GM19043 (cell line): ENCODE measurements at regions not wholly inside any gene's neighbourhood (a gene's known extent, or its start where the extent isn't known, plus 50 kb on each side); places are given as distances from the start of the nearest gene placed in this dataset.
"Not testable (repeated sequence)": the region's sequence is repeated elsewhere in the genome, so short reads cannot be mapped to it uniquely, and the experiment has no call there.

Experiments used
- ATAC-seq: cut with Tn5 transposase; IDR thresholded peaks from one replicate; pipeline ENCODE4 v1.9.1; 2021; ENCODE audit warnings: low read depth; ENCODE audit not compliant: unreplicated experiment

DNA sequence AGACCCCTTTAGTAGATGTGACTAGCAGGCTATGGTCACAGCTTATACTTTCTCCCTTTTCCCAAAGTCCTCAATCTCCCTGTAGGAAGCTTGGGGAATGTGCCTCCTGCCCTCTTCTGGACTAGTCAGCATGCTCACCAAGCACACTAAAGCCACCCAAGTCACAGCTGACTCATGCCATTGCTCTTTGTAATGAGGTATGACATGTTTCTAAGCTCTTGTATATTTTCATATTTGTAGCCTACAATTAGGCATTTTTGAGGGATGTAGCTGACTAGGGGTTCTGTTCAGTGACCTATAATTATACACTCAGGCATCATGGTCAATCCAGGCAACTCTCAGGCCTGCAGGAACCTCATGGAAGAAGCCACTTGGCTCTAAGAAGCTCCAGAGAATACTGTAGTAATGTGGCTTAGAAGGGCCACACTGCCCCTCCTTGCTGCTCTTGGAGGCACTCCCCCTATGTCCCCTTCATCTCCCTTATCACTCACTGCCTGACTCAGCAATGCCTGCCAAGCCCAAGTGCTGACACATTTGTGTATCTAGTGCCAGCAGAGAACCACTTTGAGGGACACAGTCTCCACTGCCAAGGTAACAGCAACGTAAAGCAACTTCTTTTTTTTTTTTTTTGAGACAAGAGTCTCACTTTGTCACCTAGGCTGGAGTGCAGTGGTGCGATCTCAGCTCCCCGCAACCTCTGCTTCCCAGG lies 86.2 kb downstream of the RPL27A start:
- no peak for ATAC-seq

DNA sequence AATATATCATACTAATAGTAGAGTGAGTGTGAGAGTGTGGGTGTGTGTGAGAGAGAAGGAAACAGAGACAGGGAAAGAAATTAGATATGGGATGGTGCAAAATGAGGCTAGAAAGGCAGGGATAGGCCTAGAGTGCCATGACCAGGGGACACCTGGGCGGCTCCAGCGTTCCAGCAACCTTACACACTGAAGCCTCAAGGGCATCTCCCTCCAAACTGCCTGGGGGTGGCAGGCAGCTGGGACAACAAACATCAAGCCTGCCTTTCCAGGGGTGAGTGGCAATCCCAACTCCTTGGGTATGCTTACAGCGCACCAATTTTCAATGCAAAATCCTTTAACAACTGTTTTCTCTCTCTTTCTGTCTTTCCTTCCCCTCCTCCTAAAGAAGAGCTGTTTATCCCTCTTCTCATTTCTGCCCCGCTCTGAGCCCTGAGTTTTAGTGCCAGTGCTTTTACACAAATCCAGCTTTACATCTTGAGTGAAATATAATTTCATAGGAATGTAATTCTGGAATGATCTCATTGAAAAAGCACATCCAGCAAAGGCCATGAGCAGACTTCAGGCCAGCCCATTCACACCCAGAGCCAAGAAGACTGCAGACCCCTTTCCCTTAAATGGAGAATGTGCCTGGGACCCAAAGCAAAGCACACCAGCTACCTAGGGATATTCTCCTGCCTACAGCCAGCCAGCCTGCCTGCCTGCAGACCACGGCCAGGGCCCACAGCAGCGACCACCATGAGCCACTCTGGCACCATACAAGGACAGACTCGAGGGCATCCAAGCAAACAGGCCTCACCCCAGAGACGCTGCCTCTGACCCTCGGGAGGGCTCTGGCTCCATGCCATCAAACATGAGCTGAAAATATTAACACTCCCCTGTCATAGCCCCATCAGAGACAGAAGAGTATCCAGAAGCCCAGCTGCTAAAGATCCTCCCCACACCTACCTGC lies 90.3 kb downstream of the RPL27A start:
- ATAC-seq, result no peak

DNA sequence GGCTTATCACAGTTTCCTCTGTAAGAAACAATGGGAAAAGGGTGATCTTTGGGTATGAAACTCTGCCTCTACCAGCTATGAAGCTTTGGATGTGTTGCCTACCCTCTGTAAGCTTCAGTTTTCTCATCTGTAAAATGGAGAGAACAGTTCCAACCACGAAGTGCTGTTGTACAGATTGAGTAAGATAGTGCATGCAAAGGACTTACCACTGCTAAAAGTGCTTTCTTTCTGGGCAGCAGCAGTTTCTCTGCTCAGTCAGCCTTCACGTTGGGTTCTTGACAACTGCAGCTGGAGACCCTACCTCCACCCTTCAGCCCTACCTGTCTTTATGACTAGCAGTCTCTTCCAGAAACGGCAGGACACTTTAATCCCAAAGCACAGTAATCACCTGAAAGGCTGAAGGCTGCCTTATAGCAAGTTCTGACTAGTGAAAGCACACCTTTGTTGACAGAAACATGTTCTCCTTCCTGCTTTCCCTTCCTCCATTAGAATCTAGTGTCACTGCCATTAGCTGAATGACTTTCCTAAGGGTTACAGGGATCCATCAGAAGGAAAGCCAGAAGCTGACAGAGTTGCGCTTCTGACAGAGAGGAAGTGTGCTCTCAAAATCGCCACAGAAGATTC lies 91.4 kb downstream of the RPL27A start:
- ATAC-seq, result no peak

DNA sequence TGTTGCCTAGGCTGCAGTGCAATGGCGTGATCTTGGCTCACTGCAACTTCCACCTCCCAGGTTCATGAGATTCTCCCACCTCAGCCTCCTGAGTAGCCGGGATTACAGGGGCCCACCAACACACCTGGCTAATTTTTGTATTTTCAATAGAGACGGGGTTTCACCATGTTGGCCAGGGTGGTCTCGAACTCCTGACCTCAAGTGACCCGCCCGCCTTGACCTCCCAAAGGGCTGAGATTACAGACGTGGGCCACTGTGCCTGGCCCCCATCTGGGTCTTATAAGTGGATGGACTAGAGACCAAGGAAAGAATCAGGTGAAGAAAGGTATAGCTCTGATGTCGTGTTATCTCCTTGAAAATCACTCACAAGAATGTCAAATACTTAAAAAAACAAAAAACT lies 92.3 kb downstream of the RPL27A start:
- not testable (repeated sequence) for ATAC-seq

DNA sequence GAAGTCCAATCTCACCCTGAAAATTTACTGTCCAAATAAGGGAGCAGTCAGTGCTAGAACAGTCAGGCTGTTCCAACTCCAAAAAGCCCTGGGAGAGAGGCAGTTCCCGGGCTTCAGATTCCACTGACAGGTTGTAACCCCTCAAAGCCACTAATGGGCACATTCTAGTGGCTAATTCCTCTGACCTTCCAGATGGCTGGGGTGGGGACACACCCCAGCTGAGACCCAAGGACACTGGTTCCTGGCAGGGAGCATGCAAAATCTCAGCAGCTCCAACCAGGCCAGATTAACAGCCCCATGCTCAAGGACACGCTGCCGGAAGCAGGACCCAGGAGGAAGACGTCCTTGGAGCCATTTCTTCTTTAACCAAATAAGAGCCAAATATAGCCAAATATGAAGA lies 92.7 kb downstream of the RPL27A start:
- no peak for ATAC-seq

DNA sequence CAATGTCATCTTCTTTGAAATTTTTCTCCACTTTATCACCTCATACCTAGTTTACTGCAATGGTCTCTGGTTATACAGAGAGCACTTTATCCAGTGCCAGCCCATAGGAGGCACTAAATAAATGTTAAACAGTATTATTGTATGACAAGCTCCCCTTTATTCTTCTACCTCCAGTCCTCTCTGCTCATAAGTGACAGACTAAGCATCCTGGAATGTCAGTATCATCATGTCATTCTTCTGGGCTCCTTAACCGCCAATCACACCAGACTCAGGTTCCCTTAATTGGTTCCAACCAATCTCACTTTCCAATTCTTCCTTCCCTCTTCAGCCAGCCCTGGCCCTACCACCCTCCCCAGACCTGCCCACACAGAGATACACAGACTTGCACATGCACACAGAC lies 93.1 kb downstream of the RPL27A start:
- no peak for ATAC-seq

DNA sequence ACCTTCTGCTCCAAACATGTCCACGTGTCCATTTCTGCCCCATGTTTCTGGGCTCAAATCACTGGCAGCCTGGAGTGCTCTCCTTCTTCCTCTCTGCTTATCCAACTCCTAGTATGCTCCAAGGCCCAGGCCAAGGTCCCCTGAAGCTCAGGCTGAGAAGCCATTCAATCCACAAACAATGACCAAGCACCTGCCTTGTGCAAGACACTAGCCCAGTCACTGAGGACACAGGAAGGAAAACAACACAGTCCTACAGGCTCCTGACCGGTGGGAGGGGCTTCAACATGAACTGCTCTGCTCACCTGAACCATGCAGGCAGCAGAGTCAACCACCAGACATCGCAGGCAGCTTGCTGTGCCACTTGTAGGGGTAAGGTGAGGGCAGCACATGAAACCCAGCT lies 93.6 kb downstream of the RPL27A start:
- no peak for ATAC-seq

DNA sequence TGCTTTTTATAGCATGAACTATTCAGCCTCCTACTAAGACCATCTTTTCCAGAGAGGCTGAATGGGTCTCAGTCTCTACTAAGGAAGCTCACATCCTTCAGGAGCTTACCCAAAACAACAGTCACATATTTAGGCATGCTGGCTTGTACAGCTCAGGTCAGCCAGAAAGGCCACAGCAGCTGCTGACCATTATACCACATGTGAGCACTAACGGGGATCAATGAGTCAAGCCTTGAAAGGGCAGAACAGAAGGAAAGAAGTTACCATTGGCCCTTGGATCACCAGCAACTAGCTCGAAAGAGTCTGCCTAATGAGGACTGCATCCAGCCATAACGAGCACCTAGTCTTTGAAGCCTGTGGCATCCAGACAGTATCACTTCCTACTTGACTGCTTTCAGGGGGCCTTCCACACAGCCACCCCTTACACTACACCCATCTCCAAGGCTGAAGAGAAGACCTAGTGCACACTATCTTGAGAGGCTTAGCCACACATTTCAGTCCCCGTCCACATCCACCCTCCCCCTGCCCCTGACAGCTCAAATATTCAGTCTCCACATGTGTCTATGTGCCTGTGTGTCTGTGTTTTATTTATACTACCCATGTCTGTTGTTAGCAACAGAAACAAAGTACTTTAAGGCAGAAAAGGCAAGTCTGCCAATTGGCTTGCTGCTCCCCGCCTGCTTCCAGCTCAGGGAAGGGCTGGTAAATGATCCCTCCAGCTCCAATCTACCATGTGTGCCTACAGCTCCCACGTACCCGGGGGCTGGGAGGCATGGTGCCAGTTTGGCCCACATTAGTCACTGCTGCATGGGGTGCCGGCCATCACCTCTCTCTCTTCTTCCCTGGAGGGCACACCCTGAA lies 95.5 kb downstream of the RPL27A start:
- ATAC-seq, result no peak

DNA sequence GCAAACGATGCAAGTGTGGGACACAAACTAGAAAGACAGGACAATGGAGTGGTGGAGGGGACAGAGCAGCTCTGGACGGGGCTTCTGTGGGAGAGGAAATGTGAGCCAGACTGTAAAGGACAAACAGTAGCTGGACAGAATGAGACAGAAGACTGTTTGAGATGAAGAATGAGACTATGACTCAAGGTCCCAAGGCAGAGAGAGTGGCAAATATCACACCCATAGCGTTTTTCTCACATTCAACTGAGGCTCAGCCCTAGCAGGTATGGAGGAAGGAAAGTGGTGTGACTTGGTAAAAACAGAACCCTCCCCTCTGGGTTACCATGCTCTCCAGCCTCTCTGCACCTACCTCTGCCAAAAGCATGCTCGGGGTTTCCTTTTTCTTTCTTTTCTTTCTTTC lies 96.5 kb downstream of the RPL27A start:
- ATAC-seq, result no peak

DNA sequence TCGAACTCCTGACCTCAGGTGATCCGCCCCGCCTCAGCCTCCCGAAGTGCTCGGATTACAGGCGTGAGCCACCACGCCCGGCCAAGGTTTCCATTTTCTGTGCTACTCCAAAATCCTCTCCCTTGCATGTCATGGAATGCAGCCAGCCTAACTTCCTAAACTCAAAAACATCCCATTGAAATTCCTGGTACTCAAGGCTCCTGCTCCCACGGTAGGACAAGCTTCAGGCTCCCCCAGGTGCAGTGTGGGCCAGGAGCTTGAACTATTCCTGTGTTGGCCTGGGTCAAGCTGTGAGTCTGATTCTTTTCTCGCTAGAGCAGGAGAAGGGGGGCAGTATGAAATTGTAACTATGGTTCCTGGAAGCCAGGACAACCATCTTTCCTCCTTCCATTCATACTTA lies 97.1 kb downstream of the RPL27A start:
- ATAC-seq, result no peak

DNA sequence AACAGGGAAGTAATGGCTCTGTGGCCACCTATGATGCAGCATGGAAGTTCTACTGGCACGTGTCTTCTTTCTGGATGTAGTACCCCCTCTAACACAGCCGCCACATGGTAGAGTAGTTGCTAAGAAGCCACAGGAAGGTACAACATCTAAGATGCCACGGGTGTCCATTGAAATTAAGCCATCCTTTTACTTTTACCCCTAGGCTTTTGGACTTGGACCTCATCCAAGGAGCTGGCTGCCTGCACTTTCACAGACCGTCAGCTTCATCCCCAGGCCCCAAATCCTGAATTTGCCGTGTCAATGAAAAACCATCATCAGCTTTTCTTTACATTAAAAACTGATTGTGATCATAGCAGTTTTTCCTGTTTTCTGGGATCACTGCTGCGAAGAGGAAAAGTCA lies 102.4 kb downstream of the RPL27A start:
- ATAC-seq, result no peak

DNA sequence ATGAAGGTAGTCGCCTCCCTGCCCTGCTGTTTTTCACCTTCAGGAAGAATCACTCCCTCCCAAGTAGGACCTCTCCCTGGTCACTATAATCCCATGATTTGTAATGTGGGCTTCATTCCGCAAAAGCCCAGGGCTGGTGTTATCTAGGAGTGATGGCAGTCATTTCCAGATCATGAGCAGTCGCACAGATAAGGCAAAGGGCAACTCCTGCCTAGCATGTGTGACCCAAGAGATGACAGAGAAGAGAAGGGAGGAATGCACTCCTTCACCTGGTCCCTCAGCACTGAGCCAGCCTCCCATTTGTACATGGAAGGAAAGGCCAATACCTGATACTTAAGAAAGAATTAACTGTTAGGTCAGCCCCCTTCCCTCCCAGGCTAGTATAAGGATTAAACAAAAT lies 102.9 kb downstream of the RPL27A start:
- ATAC-seq, result no peak

DNA sequence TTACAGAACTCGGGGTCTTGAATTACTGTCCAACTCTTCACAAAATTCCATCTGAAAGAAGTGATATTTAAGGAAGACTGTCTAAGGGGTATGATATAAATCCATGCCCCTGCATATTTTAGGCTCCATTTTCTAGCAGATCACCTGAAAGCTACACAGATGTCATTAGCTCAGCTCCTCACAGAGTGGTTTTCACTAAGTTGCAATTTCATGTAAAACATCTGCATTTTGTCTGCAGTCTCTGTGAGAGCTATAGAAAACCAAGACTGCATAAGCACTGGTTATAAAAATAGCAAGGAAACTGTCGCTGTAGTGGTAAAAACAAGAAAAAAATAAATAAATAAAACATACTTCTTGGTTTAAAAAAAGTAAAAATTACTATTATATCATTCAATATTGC lies 103.4 kb downstream of the RPL27A start:
- ATAC-seq, result no peak

DNA sequence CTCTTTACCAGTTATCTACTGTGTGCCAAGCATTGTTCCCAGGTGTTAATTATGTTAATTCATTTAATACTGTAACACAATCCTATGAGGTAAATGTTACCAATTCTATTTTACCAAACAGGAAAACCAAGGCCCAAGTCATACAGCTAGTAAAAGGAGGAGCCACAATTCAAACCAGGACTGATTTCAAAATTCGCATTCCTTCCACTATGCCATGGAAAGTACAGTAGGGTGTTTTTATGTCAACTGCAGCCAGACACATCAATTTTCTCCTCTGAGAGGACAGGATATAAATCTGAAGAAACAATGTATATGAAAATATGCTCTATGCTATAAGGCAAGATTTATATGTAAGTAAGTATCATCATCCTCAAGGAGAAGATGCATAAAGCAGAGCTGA lies 104.3 kb downstream of the RPL27A start:
- ATAC-seq, result no peak

DNA sequence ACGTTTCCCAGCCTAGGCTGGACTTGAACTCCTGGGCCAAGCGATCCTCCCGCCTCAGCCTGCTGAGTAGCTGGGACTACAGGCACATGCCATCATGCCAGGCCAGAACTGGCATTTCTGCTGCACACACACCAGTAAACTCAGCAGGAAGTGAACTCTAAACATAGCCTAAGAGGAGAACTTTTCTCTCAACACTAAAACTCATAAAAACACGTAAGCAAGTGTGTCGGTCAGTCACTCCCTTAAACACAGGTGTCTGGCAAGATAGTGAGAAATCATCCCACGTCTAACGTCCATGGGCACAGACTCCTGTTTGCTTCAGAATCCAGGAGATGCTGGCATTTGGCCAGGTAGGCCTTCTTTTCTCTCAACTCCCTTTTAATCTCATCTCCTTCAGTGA lies 104.8 kb downstream of the RPL27A start:
- ATAC-seq, result no peak

DNA sequence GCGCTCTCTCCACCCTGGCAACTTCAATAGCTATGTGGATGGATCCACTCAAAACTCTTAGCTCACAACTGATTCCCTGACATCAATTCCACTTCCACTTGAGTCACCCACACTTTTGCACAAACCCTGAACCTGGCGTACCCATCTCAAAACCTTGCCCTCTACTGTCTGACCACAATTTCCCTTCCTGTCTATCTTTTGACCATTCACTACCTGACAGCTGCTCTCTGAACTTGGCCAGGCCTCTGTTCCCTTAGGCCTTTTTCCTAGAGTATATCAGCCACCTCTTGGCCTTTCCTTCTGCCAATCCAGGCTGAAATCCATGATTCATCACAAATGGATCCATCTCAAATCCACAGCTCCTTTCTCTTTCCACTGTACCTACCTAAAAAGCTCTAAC lies 106.0 kb downstream of the RPL27A start:
- ATAC-seq, result no peak

DNA sequence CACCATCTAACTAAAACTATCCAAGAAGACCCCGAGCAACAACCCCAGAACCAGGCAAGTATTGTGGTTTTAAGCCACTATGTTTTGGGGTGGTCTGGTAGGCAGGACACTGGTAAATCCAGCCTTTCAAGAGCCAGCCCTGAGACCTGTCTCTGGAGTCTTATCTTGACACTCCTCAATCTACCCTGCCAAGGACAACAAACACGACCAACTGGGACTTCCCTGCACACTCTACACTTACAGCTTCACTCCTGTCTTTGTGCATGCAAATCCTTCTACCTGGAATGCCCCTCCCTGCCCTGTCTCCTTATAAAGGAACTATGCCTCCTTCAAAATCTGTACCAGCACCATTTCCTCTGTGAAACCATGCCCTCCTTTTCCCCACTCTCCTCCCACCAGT lies 107.3 kb downstream of the RPL27A start:
- no peak for ATAC-seq

DNA sequence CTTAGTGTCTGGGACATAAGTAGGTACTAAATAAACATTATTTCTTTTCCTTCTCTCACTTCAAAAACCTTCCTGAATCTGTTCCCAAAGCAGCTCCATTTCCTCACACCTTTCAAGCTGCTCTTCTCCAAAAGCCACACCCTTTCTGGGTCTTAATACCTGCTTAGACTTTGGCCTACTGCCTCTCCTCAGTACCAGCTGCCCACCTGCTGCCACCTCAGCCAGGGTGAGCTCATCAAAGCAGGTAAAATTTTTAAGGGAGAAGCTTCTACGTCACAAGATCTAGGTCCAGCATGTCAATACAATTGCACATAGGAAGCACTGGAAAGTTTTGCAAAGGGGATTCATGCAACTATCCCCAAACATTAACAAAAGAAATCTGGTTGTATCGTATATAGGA lies 108.4 kb downstream of the RPL27A start:
- no peak for ATAC-seq

DNA sequence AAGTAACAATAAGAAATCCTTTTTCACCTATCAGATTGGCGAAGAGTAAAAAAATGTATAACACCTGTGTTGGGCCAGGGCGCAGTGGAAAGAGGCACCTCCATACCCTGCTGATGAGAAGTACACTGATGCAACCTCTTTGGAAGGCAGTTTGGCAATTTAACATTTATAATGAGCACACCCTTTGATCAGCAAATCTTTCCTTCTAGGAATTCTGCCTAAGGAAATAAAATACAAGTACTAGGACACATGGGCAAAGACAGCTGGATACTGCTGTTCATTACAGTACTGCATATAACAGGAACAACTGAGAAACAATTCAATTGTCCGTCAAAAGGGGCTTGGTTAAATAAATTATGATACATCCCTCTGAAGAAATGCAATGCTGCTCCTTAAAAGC lies 110.1 kb downstream of the RPL27A start:
- ATAC-seq, result no peak

DNA sequence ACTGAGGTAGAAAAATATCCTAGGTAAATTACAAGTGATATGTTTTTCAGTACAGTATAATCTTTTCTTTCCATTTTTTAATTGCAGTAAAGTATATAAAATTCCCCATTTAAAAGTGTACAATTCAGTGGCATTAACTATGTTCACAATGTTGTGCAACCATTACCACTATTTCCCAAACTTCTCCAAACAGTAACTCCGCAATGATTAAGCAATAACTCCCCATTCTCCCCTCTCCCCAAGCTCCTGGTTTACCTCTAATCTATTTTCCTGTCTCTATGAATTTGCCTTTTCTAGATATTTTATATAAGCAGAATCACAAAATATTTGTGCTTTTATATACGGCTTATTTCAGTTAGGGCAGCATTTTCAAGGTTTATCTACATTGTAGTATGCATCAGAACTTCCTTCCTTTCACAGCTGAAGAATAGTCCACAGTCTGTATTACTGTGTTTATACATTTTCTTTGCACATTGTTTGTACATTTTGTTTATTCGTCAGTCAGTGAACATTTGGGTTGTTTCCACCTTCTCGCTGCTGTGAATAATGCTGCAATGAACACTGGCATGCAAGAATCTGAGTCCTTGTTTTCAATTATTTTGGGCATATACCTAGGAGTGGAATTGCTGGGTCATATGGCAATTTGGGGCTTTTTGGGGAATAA lies 110.7 kb downstream of the RPL27A start:
- no peak for ATAC-seq
